Panc1 (cell line): ENCODE measurements at regions not wholly inside any gene's neighbourhood (a gene's known extent, or its start where the extent isn't known, plus 50 kb on each side); places are given as distances from the start of the nearest gene placed in this dataset.

Experiments used
- ATAC-seq: fragments of 200-7000 bp; cut with Tn5 transposase; 2 replicates; pipeline ENCODE4 v1.9.1; 2020; ENCODE audit warnings: mild to moderate bottlenecking, moderate library complexity
- BruUV-seq: library from RNA; stranded (reverse); fragments of 400-500 nt; replicated peaks from 2 replicates; lab custom pipeline; 2021; lab: Mats Ljungman, UMichigan
- CTCF ChIA-PET: fragments of 300-600 bp; sonication (Branson Sonifier 250); formaldehyde crosslinking; loops from one replicate; lab custom pipeline; 2022; ENCODE audit warnings: antibody characterized with exemption; lab: Charles Lee
- POLR2A ChIA-PET: fragments of 300-600 bp; sonication (Branson Sonifier 250); formaldehyde crosslinking; loops from one replicate; lab custom pipeline; 2022; ENCODE audit warnings: antibody characterized with exemption; lab: Charles Lee
- DNase-seq: peaks from one replicate; pipeline ENCODE4 v3.0.0-alpha.2; 2010; ENCODE audit warnings: low read depth, low spot score
- H3K27ac ChIP-seq: 2 replicates; pipeline ENCODE4 v1.5.1; 2011; ENCODE audit warnings: mild to moderate bottlenecking, low read length, inconsistent platforms
- H3K27me3 ChIP-seq: fragments of 200-500 bp; sonication (Bioruptor generic); 2 replicates; pipeline ENCODE4 v1.6.0; 2014; ENCODE audit warnings: low read length, inconsistent platforms; ENCODE audit not compliant: control insufficient read depth, insufficient read depth
- H3K36me3 ChIP-seq: fragments of 200-500 bp; sonication (Bioruptor generic); 2 replicates; pipeline ENCODE4 v1.5.1; 2014; ENCODE audit warnings: inconsistent platforms, mild to moderate bottlenecking, low read length, moderate library complexity; ENCODE audit not compliant: control insufficient read depth, insufficient read depth
- H3K4me1 ChIP-seq: 2 replicates; pipeline ENCODE4 v1.5.1; 2011; ENCODE audit warnings: inconsistent platforms, mild to moderate bottlenecking, low read length, moderate library complexity; ENCODE audit not compliant: control insufficient read depth, insufficient read depth
- H3K4me3 ChIP-seq, 2 experiments: 2 replicates each; pipeline ENCODE4 v1.5.1; 2011 to 2012; ENCODE audit warnings: low read depth in 2 of 2, low read length in 2 of 2, mild to moderate bottlenecking in 2 of 2, inconsistent platforms in 1 of 2, moderate library complexity in 1 of 2
- H3K9me3 ChIP-seq: fragments of 200-500 bp; sonication (Bioruptor generic); 2 replicates; pipeline ENCODE4 v1.5.1; 2014; ENCODE audit warnings: low read depth, mild to moderate bottlenecking, inconsistent platforms, low read length, moderate library complexity; ENCODE audit not compliant: control insufficient read depth, insufficient read depth
- POLR2AphosphoS5 ChIP-seq: IDR thresholded peaks from 2 replicates; pipeline ENCODE4 v1.6.1; 2012; ENCODE audit warnings: mild to moderate bottlenecking, low read depth, low read length, moderate library complexity
- SIN3A ChIP-seq: IDR thresholded peaks from 2 replicates; pipeline ENCODE4 v1.6.1; 2012; ENCODE audit warnings: low read depth, mild to moderate bottlenecking, low read length, moderate library complexity, borderline replicate concordance; ENCODE audit not compliant: insufficient read depth
- TCF7L2 ChIP-seq: IDR thresholded peaks from 2 replicates; pipeline ENCODE4 v1.6.1; 2011; ENCODE audit warnings: mild to moderate bottlenecking, low read depth, low read length, inconsistent platforms
- in situ Hi-C: cut with HindIII; loops from 2 replicates; pipeline ENCODE4 v1.10.0; 2016; ENCODE audit warnings: low sequenced_read_pairs, low pct_unique_long_range_greater_than_20kb
- intact Hi-C: fragments of 100-400 bp; cut with micrococcal nuclease; formaldehyde crosslinking; loops from one replicate; pipeline ENCODE4 v1.10.0; 2022; ENCODE audit not compliant: unreplicated experiment
- TF ChIP-seq, protein P1 (sequence below), 2 experiments: IDR thresholded peaks; 2 replicates each; pipeline ENCODE4 v1.6.1; 2011 to 2012; ENCODE audit warnings: low read depth in 2 of 2, control low read depth in 1 of 2, low read length in 1 of 2, mild to moderate bottlenecking in 1 of 2, moderate library complexity in 1 of 2; ENCODE audit not compliant: insufficient read depth in 1 of 2
- TF ChIP-seq, protein P2 (sequence below): fragments of 450-650 bp; IDR thresholded peaks from 2 replicates; pipeline ENCODE4 v1.5.1; 2017; ENCODE audit warnings: mild to moderate bottlenecking

DNA sequence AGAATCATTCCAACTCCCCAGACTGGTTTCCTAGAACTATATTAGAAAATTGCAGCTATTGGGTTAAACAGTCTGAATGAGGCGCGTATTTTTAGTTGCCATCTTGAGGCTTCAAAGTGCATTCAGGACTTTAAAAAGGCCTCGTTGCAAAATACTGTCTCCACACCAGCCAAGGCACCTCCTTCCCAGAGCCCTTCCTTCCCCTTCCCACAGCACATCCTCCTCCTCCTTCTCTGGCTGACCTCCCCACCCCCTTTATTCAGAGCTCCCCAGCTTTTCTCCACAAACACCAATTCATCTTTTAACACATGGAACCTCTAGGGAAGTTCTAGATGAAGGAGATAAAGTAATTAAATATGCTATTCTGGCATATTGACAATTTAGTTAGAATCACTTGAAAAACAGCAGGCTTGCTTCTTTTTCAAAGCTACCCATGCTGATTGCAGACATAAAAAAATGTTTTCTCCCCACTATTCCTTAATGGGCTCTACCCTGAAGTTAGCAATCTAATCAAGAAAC is 90.3 kb downstream of the RTP5 start:
- Histone ChIP-seq H3K4me1 (no peaks in the 10 kb centered on the region), H3K36me3 (no peaks in the 10 kb centered on the region), H3K27ac (no peak overlapping the region), H3K9me3 (no peaks in the 10 kb centered on the region), H3K27me3 (peaks cover 5% of the 10 kb centered on the region; the same call in 1 of the 2 replicates), H3K4me3 (no peak overlapping the region)
- CTCF ChIA-PET = no interaction called here
- TF ChIP-seq SIN3A (no peak), TCF7L2 (no peak), POLR2AphosphoS5 (no peak)
- TF ChIP-seq, protein P1, sequence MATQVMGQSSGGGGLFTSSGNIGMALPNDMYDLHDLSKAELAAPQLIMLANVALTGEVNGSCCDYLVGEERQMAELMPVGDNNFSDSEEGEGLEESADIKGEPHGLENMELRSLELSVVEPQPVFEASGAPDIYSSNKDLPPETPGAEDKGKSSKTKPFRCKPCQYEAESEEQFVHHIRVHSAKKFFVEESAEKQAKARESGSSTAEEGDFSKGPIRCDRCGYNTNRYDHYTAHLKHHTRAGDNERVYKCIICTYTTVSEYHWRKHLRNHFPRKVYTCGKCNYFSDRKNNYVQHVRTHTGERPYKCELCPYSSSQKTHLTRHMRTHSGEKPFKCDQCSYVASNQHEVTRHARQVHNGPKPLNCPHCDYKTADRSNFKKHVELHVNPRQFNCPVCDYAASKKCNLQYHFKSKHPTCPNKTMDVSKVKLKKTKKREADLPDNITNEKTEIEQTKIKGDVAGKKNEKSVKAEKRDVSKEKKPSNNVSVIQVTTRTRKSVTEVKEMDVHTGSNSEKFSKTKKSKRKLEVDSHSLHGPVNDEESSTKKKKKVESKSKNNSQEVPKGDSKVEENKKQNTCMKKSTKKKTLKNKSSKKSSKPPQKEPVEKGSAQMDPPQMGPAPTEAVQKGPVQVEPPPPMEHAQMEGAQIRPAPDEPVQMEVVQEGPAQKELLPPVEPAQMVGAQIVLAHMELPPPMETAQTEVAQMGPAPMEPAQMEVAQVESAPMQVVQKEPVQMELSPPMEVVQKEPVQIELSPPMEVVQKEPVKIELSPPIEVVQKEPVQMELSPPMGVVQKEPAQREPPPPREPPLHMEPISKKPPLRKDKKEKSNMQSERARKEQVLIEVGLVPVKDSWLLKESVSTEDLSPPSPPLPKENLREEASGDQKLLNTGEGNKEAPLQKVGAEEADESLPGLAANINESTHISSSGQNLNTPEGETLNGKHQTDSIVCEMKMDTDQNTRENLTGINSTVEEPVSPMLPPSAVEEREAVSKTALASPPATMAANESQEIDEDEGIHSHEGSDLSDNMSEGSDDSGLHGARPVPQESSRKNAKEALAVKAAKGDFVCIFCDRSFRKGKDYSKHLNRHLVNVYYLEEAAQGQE (IDR thresholded peaks at IDR 0.05; ENCODE audit: insufficient read depth in 1 of 2, low read depth in 2 of 2, low read length in 1 of 2) = no peak
- TF ChIP-seq, protein P2, sequence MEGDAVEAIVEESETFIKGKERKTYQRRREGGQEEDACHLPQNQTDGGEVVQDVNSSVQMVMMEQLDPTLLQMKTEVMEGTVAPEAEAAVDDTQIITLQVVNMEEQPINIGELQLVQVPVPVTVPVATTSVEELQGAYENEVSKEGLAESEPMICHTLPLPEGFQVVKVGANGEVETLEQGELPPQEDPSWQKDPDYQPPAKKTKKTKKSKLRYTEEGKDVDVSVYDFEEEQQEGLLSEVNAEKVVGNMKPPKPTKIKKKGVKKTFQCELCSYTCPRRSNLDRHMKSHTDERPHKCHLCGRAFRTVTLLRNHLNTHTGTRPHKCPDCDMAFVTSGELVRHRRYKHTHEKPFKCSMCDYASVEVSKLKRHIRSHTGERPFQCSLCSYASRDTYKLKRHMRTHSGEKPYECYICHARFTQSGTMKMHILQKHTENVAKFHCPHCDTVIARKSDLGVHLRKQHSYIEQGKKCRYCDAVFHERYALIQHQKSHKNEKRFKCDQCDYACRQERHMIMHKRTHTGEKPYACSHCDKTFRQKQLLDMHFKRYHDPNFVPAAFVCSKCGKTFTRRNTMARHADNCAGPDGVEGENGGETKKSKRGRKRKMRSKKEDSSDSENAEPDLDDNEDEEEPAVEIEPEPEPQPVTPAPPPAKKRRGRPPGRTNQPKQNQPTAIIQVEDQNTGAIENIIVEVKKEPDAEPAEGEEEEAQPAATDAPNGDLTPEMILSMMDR = no peak
- in situ Hi-C loops (no loop called here), intact Hi-C loops (no loop called here)
- no TSS peak for BruUV-seq
- POLR2A ChIA-PET = no interaction called here
- DNase-seq (no peak), ATAC-seq (no peak)

DNA sequence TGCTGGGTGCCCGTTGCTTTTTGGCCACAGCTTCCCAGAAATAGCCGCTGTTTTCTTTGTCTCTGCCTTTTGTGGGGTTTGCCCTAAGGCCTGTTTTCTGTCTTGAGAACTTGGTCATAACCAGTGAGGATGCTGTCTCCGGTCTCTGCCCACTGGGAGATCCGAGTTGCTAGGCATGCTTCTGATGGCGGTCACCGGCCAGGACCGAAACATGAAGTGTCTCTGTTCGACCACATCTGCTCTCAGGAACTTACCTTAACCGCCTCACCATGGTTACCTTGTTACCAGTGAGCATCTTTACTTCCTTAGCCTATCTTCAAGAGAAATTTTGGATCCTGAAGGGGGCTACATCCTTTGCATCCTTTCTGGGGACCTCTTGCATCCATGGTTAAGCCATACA is 91.9 kb downstream of the RTP5 start:
- BruUV-seq = no TSS peak
- no peaks in the 10 kb centered on the region for H3K36me3 ChIP-seq
- peaks cover 3% of the 10 kb centered on the region; the same call in 1 of the 2 replicates for H3K4me1 ChIP-seq
- H3K27me3 ChIP-seq = peaks cover 5% of the 10 kb centered on the region; the same call in 1 of the 2 replicates
- DNase-seq = no peak
- CTCF ChIA-PET = no interaction called here
- H3K9me3 ChIP-seq = no peaks in the 10 kb centered on the region
- H3K4me3 ChIP-seq = no peak overlapping the region
- POLR2A ChIA-PET = no interaction called here
- no peak overlapping the region for H3K27ac ChIP-seq
- intact Hi-C loops = no loop called here
- in situ Hi-C loops = no loop called here
- no peak for TF ChIP-seq SIN3A
- TF ChIP-seq, protein P1 (IDR thresholded peaks at IDR 0.05; ENCODE audit: insufficient read depth in 1 of 2, low read depth in 2 of 2, low read length in 1 of 2) = no peak
- no peak for TF ChIP-seq TCF7L2
- TF ChIP-seq POLR2AphosphoS5 = no peak
- TF ChIP-seq, protein P2 = no peak
- no peak for ATAC-seq
